SK-N-SH treated with all-trans-retinoic acid at 6 μM for 48 hours (cell line): ENCODE measurements at regions not wholly inside any gene's neighbourhood (a gene's known extent, or its start where the extent isn't known, plus 50 kb on each side); places are given as distances from the start of the nearest gene placed in this dataset.
A peak's percentile ranks its signal among the peaks of the same experiment; 100 is the strongest.
"Not testable (repeated sequence)": the region's sequence is repeated elsewhere in the genome, so short reads cannot be mapped to it uniquely, and the experiment has no call there.

ENCODE experiments used
- ATAC-seq: fragments of 200-7000 bp; cut with Tn5 transposase; 3 replicates; pipeline ENCODE4 v1.9.1; 2020; ENCODE audit warnings: mild to moderate bottlenecking, moderate library complexity
- BACH2 ChIP-seq: fragments of 250-450 bp; sonication (Bioruptor Pico); IDR thresholded peaks from 2 replicates; pipeline ENCODE4 v1.9.0; 2021; ENCODE audit warnings: mild to moderate bottlenecking, borderline replicate concordance
- CSRNP3 ChIP-seq: fragments of 250-450 bp; sonication (Bioruptor Pico); IDR thresholded peaks from 2 replicates; pipeline ENCODE4 v1.5.1; 2021; ENCODE audit warnings: mild to moderate bottlenecking, moderate library complexity
- ESRRG ChIP-seq: fragments of 250-450 bp; sonication (Bioruptor Pico); IDR thresholded peaks from 2 replicates; pipeline ENCODE4 v1.6.1; 2021; ENCODE audit warnings: mild to moderate bottlenecking
- GLIS3 ChIP-seq: fragments of 250-450 bp; sonication (Bioruptor Pico); IDR thresholded peaks from 2 replicates; pipeline ENCODE4 v1.5.0; 2020; ENCODE audit warnings: mild to moderate bottlenecking, moderate library complexity
- ISL1 ChIP-seq: fragments of 250-450 bp; sonication (Bioruptor Pico); IDR thresholded peaks from 2 replicates; pipeline ENCODE4 v2.1.2; 2022; ENCODE audit warnings: mild to moderate bottlenecking, moderate library complexity
- OSR1 ChIP-seq: fragments of 250-450 bp; sonication (Bioruptor Pico); IDR thresholded peaks from 2 replicates; pipeline ENCODE4 v1.8.0; 2022; ENCODE audit warnings: moderate library complexity, mild to moderate bottlenecking, inconsistent platforms
- PATZ1 ChIP-seq: fragments of 250-450 bp; sonication (Bioruptor Pico); IDR thresholded peaks from 2 replicates; pipeline ENCODE4 v1.8.0; 2020; ENCODE audit warnings: mild to moderate bottlenecking, moderate library complexity, borderline replicate concordance
- PPARA ChIP-seq: fragments of 250-450 bp; sonication (Bioruptor Pico); IDR thresholded peaks from 2 replicates; pipeline ENCODE4 v1.5.0; 2020; ENCODE audit warnings: mild to moderate bottlenecking, borderline replicate concordance
- SNAI2 ChIP-seq: fragments of 250-450 bp; sonication (Bioruptor Pico); IDR thresholded peaks from 2 replicates; pipeline ENCODE4 v1.5.0; 2020; ENCODE audit warnings: mild to moderate bottlenecking, moderate library complexity
- TCF4 ChIP-seq: fragments of 250-450 bp; sonication (Bioruptor Pico); IDR thresholded peaks from 2 replicates; pipeline ENCODE4 v1.8.0; 2021; ENCODE audit warnings: mild to moderate bottlenecking, moderate library complexity, borderline replicate concordance
- TOX ChIP-seq: fragments of 250-450 bp; sonication (Bioruptor Pico); IDR thresholded peaks from 2 replicates; pipeline ENCODE4 v1.8.0; 2021; ENCODE audit warnings: mild to moderate bottlenecking, moderate library complexity, borderline replicate concordance
- TSHZ2 ChIP-seq: fragments of 250-450 bp; sonication (Bioruptor Pico); IDR thresholded peaks from 2 replicates; pipeline ENCODE4 v1.5.0; 2020; ENCODE audit warnings: mild to moderate bottlenecking, moderate library complexity
- ZC3H10 ChIP-seq: fragments of 250-450 bp; sonication (Bioruptor Pico); IDR thresholded peaks from 2 replicates; pipeline ENCODE4 v1.5.1; 2021; ENCODE audit warnings: mild to moderate bottlenecking, moderate library complexity
- ZFP3 ChIP-seq: fragments of 250-450 bp; sonication (Bioruptor Pico); IDR thresholded peaks from 2 replicates; pipeline ENCODE4 v1.5.0; 2020; ENCODE audit warnings: mild to moderate bottlenecking, moderate library complexity
- ZFP30 ChIP-seq: fragments of 450-650 bp; formaldehyde crosslinking; IDR thresholded peaks from 2 replicates; pipeline ENCODE4 v1.5.0; 2022; ENCODE audit warnings: mild to moderate bottlenecking, moderate library complexity
- ZNF565 ChIP-seq: fragments of 450-650 bp; formaldehyde crosslinking; conservative IDR thresholded peaks from 2 replicates; pipeline ENCODE4 v1.5.0; 2020; ENCODE audit warnings: low read depth, mild to moderate bottlenecking, moderate library complexity
- ZNF8 ChIP-seq: fragments of 450-650 bp; formaldehyde crosslinking; IDR thresholded peaks from 2 replicates; pipeline ENCODE4 v1.5.0; 2020; ENCODE audit warnings: mild to moderate bottlenecking, moderate library complexity
- TF ChIP-seq, protein P1 (sequence below): fragments of 250-450 bp; sonication (Bioruptor Pico); IDR thresholded peaks from 2 replicates; pipeline ENCODE4 v1.8.0; 2021; ENCODE audit warnings: low read depth, mild to moderate bottlenecking, moderate library complexity, borderline replicate concordance
- TF ChIP-seq, protein P2 (sequence below): fragments of 250-450 bp; sonication (Bioruptor Pico); IDR thresholded peaks from 2 replicates; pipeline ENCODE4 v1.5.1; 2020; ENCODE audit warnings: low read depth, mild to moderate bottlenecking, moderate library complexity

DNA sequence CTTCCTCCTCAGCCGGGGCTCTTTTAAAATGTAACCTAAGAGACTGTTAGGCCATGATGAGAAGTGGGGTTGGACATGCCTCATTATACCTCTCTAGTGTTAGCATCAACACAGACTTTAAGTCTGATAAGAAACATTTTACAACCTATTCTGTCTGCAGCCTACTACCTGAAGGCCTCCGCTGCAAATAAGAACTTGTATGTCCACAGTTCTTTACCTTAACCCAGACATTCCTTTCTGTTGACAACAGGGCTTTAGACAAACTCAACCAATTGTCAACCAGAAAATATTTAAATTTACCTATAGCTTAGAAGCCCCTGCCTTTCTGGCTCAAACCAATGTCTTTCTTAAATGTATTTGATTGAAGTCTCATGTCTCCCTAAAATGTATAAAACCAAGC lies 1418.6 kb downstream of the STIM2 start:
- no peak for ATAC-seq

GRCh38 chr4:28286266-28286665 lies 1425.6 kb downstream of the STIM2 start:
- ATAC-seq: not testable (repeated sequence)

More for the DNA sequence above, 1418.6 kb downstream of the STIM2 start:
- TF ChIP-seq ISL1 (no peak), ESRRG (CRISPR knock-in tag) (no peak), PATZ1 (CRISPR knock-in tag) (no peak), SNAI2 (CRISPR knock-in tag) (no peak), TCF4 (no peak), OSR1 (CRISPR knock-in tag) (no peak), PPARA (CRISPR knock-in tag) (no peak), ZFP3 (CRISPR knock-in tag) (no peak), ZC3H10 (CRISPR knock-in tag) (no peak), GLIS3 (CRISPR knock-in tag) (no peak), BACH2 (CRISPR knock-in tag) (no peak), ZFP30 (CRISPR knock-in tag) (no peak), ZNF8 (no peak), ZNF565 (no peak), TSHZ2 (CRISPR knock-in tag) (no peak)
- TF ChIP-seq, protein P1, sequence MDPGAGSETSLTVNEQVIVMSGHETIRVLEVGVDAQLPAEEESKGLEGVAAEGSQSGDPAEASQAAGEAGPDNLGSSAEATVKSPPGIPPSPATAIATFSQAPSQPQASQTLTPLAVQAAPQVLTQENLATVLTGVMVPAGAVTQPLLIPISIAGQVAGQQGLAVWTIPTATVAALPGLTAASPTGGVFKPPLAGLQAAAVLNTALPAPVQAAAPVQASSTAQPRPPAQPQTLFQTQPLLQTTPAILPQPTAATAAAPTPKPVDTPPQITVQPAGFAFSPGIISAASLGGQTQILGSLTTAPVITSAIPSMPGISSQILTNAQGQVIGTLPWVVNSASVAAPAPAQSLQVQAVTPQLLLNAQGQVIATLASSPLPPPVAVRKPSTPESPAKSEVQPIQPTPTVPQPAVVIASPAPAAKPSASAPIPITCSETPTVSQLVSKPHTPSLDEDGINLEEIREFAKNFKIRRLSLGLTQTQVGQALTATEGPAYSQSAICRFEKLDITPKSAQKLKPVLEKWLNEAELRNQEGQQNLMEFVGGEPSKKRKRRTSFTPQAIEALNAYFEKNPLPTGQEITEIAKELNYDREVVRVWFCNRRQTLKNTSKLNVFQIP (CRISPR knock-in tag): no peak
- TF ChIP-seq, all 23 proteins: peak for 0

GRCh38 chr4:28287831-28288233 lies 1427.2 kb downstream of the STIM2 start:
- TF ChIP-seq ISL1 (peak; percentile 79), ZNF565 (no peak), ZFP3 (CRISPR knock-in tag) (no peak), TOX (CRISPR knock-in tag) (peak; percentile 29), CSRNP3 (CRISPR knock-in tag) (no peak)
- TF ChIP-seq, protein P2, sequence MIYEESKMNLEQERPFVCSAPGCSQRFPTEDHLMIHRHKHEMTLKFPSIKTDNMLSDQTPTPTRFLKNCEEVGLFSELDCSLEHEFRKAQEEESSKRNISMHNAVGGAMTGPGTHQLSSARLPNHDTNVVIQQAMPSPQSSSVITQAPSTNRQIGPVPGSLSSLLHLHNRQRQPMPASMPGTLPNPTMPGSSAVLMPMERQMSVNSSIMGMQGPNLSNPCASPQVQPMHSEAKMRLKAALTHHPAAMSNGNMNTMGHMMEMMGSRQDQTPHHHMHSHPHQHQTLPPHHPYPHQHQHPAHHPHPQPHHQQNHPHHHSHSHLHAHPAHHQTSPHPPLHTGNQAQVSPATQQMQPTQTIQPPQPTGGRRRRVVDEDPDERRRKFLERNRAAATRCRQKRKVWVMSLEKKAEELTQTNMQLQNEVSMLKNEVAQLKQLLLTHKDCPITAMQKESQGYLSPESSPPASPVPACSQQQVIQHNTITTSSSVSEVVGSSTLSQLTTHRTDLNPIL (CRISPR knock-in tag): peak; percentile 63; the same call in 1 of the 2 replicates
- TF ChIP-seq, protein P1 (CRISPR knock-in tag): peak; percentile 29; the same call in 1 of the 2 replicates
- TF ChIP-seq, all 23 proteins: peak for 4
- ATAC-seq: peak; percentile 100
